GM21526 (cell line): ENCODE measurements at regions not wholly inside any gene's neighbourhood (a gene's known extent, or its start where the extent isn't known, plus 50 kb on each side); places are given as distances from the start of the nearest gene placed in this dataset.

ENCODE experiments used
- ATAC-seq: cut with Tn5 transposase; IDR thresholded peaks from one replicate; pipeline ENCODE4 v1.9.1; 2021; ENCODE audit warnings: moderate library complexity; ENCODE audit not compliant: unreplicated experiment, low FRiP score

DNA sequence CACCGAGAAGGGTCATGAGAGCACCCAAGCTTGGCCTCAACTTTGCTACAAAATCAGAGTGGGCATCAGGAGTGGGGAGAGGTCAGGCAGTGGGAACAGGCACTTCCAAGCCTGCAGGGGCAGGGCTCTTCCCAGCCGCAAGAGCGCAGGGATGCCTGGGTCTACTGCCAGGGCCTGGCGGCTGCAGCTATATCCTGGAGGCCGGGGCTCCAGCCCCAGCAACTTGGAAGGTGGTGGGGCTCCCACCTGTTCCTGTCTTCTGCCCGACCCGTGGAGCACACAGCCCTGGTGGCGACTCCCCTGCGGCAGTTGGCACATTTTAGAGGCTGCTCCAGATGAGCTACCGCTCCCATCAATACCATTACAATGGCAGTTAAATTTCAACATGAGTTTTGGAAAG lies 607.0 kb downstream of the TRAM1L1 start:
- no peak for ATAC-seq

DNA sequence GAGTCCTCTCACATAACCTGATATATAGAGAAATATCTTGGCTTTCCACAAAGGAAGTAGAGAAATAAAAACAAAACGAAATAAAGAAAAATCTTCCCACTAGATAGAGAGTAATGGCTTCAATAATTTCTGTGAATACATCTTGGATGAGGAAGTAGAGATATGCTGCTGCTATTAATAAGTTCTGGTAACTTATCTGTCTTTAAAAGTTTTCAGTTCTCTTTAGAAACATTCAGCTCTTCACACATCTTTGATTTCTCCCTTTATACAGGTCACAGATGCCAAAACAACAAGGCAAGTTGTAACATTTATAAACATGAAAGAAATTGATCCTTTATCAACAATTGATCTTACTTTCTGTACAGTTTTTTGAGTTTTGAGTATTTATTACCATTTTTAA lies 615.8 kb downstream of the TRAM1L1 start:
- ATAC-seq = peak; percentile 92

DNA sequence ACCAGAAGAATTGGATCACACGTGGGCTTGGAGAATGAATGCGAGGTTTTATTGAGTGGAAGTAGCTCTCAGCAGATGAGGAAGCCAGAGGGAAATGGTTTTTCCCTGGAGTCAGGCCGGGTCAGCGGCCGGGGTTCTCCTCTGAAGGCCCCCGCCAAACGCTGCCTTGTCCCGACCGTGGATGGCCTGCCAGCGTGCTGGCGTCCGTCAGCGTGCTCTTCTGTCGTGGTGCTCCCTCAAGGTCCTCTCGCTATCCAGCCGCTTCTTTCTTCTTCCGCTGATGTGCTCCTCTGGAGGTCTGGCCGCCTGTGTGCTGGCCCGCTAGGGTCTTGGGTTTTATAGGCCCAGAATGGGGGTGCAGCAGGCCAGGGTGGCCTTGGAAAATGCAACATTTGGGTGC lies 632.2 kb downstream of the TRAM1L1 start:
- no peak for ATAC-seq

DNA sequence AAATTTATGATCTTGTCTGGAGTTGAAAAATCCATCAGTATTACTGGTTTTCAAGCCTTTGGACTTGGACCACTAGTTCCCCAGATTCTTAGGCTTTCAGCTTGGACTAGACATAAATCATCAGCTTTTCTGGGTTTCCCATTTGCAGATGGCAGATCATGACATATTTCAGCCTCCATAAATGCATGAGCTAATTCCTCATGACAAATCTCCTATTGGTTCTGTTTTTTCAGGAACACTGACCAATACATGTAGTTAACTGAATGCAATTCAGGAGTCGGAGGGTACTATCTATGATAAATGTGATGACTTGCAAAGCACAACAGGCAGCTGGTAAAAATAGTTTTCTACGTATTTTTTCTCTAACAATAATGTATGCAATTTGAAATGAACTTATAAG lies 635.6 kb downstream of the TRAM1L1 start:
- ATAC-seq = no peak

DNA sequence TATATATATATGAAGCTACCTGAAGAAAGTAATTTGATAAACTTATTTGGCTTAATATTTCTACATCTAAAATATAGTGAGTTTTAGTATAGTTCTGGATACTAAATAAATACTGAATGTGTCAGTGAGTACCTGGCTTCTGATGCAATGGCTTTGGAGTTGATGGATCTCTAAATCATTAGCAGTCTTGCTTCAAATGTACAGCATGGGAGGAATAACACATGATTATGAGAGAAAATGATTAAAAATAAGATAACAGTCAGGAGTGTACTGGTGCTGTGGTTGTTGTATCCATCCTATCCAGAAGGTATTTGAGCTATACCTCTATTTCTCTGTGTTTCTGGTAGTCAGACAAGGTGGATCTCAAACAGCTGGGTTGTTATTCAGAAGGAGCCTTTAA lies 641.3 kb downstream of the TRAM1L1 start:
- no peak for ATAC-seq

DNA sequence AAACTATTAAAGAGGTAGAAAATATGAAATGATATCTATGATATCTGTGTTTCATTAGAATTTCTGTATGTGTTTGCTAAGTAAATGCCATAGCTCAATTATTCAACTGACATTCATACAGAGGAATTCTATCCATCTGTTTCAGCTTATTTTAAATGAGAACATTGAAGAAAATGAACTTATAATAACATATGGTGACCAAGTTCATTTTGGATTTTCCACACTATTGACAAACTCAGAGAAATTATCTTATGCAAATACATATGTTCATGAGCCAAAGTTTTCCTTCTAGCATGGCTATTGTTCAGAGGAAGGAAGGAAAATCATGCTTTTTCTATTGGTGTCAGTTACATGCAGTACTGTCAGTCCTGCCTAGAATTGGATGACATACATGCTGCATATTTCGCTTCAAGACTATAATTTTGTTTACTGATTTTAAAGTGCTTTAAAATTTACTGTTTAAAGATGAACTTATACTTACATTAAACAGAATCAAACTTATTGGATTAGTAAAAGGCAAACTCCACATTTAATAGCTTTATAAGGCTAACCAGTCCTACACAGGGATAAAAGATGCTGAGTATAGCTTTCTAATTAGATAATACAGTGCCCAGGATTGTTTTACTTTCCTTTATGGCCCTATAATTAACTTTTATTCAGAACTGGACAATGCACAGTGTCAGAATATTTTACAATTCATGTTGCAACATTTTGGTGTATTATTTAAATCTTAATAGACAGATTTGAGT lies 646.2 kb downstream of the TRAM1L1 start:
- no peak for ATAC-seq

DNA sequence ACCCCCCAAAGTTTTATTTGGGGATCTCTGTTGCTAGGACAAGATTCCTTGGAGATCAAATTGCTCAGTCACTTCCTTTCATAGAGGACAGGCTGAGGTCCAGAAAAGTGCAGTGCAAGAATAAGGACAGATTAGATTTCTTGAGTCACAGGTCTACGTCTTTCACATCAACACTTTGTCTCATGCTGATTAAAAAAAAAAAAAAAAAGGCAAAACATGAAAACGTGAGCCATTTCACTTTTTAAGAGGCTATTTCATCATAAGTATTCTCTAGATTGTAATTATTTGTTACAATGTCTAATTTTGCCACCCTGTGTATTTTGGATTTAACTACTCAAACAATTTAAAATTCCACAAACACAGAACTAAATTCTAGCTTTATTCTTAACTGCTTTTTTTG lies 647.0 kb downstream of the TRAM1L1 start:
- ATAC-seq = no peak

DNA sequence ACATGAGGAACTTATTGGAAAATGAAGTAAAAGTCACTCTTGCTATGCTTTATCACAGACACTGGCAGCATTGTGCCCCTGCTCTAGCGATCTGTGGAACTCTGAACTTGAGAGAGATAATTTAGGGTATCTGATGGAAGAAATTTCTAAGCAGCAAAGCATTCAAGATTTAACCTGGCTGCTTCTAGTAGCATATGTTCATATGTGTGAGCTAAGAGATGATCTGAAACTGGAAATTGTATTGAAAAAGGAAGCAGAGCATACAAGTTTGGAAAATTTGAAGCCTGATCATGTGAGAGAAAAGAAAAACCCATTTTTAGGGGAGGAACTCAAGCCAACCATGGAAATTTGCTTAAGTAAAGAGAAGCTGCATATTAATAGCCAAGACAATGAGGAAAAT lies 657.7 kb downstream of the TRAM1L1 start:
- ATAC-seq = no peak

DNA sequence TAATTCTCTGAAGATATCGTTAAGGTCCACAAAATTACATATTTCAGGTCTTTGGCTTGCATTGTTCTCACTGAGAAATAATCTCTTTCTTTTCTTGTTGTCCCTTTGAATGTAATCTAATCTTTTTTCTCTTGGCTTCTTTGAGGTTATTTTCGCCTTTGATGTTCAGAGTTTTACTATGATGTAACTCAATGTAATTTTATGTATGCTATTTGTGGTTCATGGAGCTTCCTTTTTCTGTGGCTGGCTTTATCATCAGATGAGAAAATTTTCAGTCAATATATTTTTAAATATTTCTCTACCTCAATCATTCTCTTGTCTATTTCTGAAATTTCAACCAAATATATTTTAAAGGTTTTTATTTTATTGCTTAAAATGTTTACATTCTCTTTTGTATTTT lies 672.2 kb downstream of the TRAM1L1 start:
- no peak for ATAC-seq

DNA sequence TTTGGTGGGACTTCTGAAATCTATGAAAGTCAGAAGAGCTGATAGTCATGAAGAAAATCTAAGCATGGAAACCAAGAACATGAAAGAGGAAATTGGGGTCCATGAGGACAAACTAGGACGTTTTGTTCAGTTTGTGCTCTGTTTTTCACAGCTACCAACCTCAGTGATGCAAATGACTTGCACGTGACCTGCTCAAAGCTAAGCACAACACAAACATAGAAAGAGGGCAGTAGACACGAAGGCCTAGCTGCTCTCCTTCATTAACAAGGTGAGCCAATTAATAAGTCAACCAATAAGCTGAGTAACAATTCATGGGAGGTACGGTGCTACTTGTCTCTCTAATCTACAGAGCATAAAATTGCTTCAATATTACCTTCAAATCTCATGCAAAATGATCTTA lies 684.1 kb downstream of the TRAM1L1 start:
- ATAC-seq = no peak

DNA sequence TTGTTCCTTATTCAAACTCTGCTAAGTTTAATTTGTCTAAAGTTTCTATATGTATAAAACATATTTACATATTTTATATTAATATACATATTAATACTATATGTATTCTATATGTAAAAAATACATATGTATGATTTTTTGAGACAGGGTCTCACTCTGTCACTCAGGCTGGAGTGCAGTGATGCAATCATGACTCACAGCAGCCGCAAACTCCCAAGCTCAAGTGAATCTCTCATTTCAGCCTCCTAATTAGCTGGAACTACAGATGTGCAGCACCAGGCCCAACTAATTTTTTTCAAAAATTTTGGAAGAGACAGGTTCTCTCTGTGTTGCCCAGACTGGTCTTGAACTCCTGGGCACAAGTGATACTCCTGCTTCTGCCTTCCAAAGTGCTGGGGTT lies 684.9 kb downstream of the TRAM1L1 start:
- no peak for ATAC-seq

DNA sequence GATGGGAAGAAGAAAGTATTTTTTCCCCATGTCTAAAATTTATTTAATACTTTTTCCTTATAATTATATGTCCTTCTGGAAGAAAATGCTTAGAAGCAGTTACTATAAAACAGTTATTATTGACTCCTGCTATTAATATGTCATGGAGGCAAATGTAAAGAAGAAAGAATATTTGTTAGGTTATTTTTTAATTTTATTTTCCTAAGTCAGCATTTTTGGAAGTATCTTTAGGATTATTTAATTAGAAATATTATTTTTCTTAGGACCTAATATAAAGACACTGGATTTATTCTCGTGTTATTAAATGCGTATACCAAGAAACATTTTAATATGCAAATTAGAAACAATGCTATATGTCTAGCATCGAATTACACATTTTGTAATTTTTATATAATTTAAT lies 687.7 kb downstream of the TRAM1L1 start:
- ATAC-seq = no peak

DNA sequence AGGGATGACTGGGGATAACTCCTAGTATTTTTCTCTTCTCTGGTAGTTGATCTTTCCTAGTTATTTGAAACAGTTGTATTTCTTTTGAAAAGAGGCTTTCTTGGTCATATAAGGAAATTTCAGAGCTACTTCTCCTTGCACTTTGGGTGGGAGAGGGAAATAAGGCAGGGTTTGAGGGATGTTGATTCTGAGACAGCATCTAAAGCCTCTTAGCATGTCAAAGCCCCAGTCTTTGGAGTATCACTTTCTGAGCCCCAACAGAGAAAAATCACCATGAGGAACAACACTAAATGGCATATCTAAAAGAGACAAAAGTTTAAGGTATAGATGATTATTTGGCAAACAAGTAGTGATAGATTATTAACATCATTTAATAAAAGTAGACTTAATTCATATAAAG lies 688.1 kb downstream of the TRAM1L1 start:
- ATAC-seq = no peak

DNA sequence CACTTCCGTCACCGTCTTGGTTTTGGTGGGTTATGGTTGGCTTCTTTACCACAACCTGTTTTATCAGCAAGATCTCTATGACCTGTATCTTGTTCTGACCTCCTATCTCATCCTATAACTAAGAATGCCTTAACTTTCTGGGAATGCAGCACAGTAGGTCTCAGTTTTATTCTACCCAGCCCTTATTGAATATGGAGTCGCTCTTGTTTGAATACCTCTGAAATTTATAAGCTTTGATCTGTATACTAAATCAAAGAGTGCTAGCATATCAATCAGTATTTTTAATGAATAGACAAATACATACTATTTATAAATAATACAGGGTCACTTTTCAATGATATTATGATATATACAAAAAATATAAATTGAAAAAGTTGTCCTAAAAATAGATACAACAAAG lies 690.0 kb downstream of the TRAM1L1 start:
- no peak for ATAC-seq

DNA sequence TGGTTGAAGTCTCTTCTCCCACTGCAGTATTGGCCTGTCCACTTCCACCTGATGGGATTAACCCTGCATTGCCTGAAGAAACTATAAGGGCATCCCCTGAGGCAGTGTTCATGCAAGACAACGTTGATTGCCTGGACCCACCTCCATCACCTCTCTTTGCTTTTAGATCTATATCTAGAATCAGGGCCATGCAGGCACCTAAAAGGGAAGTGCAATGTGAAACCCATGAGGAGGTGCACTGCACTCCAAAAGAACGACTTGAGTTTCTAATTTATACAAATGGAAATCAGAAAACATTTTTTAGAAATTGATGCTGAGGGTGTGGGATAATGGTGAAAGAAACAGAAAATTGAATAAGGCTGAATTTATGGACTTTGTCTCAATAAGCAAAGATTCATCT lies 694.4 kb downstream of the TRAM1L1 start:
- ATAC-seq = no peak

DNA sequence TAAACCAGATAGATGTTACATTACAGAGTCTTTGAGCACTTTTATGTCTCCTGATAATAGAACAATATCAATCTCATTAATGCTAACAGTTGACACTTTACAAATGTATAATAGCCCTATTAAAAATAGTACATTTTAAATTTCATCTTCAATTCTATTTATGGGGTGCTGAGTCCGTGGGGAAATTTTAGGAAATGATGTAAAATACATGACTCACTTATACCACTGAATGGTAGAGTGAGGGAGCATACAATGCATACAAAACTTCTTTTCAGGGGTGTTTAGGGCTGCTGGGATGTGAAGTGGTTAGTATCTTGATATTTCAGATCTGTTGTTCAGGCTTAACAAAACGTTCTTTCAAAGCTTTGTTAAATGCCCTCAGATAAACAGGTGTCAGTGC lies 696.2 kb downstream of the TRAM1L1 start:
- ATAC-seq = no peak

DNA sequence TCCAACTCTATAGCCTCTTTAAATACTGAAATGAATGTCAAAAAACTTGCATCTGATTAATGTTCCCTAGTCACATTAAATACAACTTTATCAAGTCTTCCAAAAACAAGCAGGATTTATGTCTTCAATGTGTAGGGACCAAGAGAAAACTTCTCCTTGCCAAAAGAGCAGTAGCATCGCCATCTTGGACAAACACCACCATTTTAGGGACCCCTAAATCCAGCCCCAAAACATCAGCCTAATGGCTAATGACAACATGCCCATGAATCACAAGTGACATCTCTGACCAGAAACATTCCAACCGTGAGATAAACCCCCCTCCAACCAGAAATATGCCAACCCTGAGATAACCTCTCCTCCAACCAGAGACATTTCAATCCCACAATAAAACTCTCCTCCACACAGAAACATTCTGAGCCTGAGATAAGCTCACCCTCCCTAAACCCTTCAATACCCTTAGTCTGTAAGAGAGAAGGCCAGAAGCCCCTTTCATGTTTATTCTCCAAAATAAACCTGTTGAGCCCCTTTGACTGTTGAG lies 697.4 kb downstream of the TRAM1L1 start:
- no peak for ATAC-seq

DNA sequence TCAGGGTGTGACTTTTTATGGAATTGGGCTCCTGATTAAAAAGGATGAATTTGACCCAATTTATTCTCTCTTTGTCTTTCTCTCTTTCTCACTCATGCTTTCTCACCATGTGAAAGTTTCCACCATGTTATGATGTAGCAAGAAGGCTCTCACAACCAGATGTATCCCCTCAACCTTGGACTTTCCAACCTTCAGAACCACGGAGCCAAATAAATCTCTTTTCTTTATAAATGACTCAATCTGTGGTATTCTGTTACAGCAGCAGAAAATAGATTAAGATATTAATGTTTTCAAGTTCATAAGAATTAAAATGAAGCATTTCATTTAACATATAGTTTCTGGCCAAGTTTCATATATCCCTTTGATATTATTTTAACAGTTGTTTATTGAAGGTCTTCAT lies 698.5 kb downstream of the TRAM1L1 start:
- no peak for ATAC-seq

DNA sequence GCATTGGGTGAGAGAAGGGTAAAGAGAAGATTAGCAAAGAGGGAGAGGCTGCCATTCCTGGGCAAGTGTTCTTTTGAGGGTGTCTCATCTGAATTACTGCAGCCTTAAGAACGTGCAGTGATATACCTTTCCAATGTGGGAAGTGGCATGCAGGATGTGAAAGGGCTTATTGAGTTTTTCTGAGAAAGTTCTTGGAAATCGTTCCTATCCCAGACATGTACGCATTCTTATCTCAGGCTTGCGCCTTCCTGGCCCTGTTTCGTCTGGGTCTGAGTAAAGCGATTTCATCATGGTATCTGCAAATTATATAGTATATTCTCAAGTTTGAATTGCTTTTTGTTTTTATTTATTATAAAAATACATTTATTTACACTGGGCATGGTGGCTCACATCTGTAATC lies 699.8 kb downstream of the TRAM1L1 start:
- ATAC-seq = no peak

DNA sequence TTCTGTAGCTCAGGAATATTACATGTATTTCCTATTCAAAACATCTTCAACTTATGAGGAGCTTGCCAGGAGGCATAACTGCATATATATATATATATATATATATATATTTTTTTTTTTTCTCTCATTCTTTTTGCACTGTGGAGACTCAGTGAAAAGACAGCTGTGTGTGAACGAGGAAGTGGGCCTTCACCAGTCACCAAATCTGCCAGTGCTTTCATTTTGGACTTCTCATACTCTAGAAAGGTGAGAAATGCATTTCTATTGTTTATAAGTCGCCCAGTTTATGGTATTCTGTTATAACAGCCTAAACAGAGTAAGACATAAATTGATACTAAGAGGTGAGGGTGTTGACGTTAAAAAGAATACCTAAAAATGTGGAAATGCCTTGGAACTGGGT lies 710.6 kb downstream of the TRAM1L1 start:
- no peak for ATAC-seq

DNA sequence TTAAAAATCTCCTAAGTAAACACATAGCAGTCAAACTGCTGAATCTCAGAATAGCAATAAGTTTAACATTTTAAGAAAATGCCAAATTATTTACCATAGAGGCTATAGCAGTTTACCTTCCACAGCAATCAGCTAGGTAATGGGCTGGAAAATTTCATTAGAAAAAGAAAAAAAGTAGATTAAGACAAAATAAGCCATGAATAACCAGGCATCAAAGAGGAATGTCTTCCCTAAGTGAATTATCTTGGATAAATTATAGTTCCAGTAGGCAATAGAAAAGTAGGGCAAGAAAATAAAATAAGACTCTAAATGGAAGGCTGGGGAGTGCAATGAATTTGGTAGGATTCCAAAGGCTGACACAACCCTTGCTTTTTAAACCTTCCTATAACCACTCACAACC lies 722.8 kb downstream of the TRAM1L1 start:
- no peak for ATAC-seq

DNA sequence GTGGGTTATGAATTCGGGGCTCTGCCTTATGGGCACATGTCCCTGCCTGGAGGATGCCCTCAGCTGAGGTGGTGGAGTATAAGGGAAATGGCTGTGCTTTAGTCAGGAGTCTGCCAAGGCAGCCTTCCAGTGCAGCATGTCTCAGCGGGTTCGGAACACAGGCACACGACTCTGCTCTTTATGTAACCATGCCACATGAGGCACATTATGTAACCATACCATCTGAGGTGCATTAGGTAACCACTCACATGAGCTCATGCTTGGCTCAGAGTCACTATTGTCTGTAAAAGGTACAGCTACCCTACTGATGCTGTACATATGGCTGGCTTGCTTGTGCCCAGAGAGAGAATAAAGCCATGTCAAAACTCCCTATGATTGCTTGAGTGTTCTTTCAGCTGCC lies 723.6 kb downstream of the TRAM1L1 start:
- no peak for ATAC-seq
